NCI-H1436 (cell line): ENCODE measurements at regions not wholly inside any gene's neighbourhood (a gene's known extent, or its start where the extent isn't known, plus 50 kb on each side); places are given as distances from the start of the nearest gene placed in this dataset.

ENCODE experiments used
- DNase-seq: peaks from one replicate; lab custom pipeline; 2025; lab: John Stamatoyannopoulos, UW

DNA sequence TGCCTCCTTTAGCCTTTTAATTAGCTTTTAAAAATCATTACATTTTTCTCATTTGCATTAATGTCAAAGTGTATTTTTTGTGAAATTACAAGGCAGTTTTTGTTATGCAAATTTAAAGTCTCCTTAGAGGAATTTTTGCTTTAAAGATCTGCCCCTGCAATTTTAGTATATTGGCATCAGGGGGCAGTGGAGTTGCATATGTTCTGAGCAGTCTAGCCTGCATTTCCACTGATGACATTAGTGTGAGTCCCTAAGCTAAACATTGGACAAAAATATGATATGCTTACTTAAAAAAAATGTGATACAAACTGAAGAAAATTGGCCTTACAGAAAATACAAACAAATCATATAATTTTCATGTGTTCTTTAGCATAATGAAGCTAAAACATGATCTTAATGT is 426.5 kb downstream of the SLC4A3 start:
- DNase-seq = no peak

DNA sequence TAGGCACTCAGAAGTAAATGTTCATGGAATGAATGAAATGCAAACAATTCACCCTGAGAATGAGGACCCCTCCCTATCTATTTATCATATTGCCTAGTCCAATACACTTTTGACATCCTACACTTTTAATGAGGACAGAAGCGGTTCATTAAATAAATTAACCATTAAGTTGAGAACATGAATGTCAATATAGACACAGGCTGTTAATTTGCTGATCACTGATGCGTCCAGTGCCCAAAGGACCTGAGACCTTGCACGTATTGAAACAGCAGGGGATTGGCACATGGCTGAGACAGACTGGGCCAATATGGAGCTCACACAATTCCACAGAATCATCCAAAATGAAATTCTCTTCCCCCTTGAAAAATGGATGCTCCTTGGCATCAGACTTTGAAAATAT is 430.0 kb downstream of the SLC4A3 start:
- DNase-seq = no peak

DNA sequence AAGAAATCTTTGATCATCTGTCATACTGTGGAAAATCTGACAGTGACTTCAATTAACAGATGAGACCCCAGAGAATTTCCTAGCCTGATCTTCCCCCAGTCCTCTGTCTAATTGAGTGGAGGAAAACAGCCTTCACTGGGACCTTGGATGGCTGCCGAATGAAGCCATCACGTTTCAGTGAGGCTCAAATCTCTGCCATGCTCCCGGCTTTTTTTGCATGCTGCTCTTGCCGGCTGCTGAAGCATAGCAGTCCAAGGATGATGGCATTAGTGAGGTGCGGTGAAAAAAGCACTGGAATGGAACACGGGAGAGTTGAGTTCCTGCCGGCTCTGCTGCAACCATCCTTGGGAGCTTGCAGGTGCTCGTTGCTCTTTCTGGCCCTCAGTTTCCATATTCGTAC is 430.5 kb downstream of the SLC4A3 start:
- no peak for DNase-seq

DNA sequence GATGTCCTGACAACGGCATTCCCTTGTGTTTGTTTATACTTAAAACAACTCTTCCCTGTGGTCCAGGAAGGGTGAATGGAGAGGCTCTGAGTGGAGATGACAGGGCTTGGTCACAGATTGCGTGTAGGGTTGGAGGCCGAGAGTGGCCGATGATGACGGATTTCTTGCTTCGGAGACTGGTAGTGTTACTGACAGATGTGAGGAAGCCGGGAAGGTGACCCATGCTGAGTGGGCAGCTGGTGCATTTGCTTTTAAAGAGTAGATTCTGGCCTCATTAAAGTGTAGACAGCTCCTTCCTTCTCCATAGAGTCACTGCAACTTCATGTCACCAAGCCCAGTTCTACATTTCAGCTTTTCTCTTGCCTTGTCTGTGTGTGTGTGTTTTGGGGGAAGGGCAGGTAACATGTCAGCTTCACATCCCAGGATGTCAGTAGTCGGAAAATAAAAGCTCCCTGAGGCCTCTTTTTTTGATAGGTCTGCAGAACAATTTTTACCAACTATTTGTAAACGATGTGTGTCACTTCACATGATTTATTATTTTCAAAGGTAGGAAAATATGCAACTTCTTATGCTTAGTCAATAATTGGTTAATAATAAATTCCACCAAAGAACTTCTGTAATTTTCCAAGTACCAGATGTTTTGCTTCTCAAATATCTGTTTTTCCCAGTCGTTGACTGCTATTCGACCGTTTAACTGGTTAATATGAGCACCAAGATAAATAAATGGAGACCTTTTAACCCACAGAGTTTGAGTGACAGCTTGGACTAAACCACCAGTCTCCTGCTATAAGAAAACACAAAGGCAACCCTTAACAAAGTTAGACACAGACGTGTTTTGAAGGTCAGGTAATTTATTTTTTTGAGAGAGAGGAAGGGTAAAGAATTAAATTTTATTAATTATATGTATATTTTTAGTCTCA is 436.9 kb downstream of the SLC4A3 start:
- DNase-seq = no peak

DNA sequence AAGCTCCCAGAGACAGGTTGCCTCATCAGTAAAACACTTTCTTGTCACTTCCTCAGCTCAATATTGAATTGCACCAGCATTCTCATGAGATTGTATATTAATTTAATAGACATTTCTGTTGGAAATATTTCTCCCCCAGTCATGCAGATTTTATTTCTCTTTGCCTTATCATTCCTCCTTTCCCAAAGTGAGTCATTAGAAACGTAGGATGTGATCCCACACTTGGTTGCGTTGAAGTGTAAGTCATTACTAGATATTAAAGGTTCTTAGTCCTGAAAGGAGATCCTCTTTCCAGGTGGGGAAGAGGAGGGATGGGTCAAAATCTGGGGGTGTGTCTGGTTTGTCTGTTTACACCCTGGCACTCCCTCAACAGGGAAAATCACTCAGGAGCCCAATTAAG is 438.2 kb downstream of the SLC4A3 start:
- DNase-seq = no peak

DNA sequence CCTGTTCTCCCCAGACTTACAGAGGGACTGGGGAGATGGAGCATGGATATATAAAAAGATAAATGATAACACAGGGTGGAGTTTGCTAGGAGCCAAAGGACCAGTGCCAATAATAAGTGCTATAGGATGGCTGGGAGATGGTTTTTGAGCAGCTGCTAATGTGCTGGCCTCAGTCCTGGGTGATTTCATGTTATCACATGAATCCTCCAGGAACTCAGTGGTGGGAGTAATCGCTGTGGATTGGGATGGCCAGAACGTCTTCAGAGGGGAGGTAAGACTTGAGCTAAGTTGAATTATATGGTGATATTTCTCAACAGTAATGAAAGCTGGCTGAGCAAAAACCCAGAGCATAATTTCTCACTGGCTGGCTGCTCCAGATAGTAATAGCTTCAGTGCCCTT is 441.4 kb downstream of the SLC4A3 start:
- DNase-seq = no peak

DNA sequence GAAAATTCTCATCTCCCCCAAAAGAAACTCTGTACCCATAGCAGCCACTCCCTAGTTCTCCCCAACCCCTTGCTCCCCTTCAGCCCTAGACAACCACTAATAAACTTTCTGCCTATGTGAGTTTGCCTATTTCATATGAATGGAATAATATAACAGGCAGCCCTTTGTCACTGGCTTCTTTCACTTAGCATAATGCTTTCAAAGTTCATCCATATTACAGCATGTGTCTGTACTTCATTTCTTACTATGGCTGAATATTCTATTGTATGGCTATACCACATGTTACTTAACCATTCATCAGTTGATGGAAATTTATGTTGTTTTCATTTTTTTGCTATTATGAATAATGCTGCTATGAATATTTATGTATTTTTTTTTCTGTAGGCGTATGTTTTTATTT is 442.9 kb downstream of the SLC4A3 start:
- no peak for DNase-seq

DNA sequence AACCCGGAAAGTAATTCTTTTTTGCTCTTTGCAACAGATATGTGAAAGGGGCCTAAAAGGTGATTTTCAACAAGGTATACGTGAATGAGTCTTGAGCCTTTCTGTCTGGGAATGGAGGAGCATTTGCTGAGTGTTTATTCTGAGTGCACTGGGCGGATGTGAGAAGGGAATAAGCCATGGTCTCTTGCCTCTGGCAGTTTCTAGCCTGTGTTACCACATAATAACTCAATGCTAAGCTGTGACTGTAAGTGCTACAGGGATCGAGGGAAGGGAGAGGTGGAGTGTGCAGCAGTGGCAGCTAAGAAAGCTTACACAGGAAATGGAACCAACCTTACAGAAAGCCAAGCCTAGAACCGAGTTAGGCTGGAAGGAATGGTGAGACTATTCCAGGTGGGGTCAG is 444.3 kb downstream of the SLC4A3 start:
- DNase-seq = no peak

DNA sequence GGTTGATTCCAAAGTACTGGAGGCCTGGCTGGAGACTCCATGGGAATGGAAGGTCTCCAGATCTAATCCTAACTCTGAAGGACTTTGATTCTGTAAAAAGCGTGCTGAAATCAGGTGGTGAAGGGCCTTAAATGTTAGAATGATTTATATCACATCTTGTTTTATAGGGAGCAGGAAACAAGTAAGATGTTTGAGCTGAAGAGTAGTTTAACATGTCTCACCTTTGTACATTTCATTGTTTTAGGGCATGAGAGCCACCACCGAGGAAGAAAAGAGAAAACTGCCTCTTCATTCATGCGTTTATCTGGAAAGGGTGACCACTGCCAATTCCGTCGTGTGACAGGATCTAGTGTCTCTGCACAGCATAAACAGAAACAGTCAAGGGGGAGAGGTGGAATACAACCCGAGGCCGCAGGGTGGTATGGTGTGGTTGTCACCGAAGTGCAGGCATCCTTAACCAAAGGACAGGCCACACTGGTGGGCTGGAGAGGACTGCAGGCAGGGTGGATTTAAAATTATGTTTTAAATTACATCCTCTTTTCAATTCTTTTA is 445.3 kb downstream of the SLC4A3 start:
- no peak for DNase-seq

DNA sequence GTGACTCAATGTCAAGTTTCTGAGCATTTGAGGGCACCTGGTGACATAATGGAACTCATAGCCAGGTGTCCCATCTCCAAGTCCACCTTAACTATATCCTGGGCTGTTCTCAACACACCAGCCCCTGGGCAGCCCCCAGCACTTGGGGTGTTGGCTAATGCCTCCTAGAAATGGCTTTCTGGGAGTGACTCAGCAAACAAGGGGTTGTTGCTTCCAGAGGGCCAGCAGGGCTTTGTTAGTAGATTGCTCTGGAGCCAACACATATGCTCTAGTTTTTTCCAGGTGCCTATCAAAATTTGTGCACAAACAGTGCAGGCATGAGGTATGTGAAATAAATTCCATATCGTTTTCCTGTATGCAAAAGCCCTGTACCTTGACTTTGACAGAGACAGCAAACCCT is 448.4 kb downstream of the SLC4A3 start:
- no peak for DNase-seq

DNA sequence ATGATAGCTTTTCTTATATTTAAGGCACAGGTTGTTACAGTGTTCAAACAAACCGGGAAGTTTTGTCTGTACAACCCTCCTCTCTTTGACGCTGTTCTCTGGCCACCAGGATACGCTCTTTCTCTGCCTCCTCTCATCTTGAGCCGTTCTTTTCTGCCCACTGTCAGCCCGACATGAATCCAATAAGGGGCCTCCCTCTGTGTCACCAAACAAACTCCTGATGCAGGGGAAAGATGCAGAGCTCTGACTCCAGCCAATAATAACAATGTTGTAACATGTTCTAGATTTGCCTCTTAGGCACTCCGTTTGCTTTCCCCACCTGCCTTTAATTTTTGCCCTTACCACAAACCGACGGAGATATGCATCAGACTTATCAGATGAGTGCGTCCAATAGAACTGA is 449.3 kb downstream of the SLC4A3 start:
- DNase-seq = no peak

DNA sequence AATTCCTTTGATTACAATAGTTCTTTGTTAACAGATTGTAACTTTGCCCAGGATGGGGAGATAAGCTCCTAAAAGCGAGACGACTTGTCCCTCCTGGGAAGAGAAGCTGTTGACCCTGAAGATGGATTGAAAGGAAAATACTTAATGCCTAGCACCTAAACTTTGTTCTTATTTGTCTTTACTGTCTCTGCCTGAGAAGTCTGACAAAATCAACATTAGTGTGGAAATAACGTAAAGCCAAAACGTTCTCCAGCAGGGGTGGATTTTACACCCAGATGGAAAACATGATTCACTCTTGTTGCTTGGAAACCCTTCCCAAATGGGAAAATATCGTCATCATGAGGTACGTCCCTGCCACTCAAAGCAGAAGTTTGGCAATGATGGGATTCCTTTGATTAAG is 450.1 kb downstream of the SLC4A3 start:
- no peak for DNase-seq

DNA sequence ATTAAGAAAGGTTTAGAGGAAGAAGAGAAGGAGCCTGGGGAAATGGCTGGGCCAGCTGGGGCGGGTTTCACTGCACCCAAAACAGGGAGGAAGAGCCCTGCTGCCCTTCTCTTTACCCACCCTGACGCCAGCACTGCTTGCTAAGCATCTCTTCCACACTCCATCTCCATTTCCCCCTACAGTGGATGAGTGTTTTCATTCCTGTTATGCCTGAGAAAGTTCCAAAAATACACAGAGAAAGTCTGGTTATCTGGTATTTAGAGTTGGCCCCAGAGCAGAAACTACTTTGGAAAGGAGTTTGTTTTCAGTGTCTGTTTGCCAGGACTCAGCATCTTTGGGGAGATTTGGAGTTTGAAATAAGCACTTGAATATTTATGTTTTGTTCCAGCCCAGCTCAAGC is 451.0 kb downstream of the SLC4A3 start:
- no peak for DNase-seq

DNA sequence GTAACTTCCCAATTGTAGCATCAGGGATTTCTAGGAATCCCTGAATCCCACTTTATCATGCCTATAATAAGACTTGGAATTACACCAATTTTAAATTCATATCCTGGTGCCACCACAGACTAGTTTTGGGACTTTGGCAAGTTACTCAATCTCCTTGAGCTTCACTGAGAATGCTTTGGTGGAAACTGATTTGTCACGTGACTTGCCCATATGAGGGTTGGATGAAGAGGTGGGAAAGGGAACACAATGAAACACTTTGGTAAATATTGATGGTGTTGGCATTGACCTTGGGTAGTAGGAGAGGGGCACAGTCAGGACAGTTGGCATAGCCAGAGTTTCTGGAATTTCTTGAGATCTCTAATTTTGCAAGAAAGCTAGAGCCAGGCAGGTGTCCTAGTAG is 452.2 kb downstream of the SLC4A3 start:
- DNase-seq = no peak

DNA sequence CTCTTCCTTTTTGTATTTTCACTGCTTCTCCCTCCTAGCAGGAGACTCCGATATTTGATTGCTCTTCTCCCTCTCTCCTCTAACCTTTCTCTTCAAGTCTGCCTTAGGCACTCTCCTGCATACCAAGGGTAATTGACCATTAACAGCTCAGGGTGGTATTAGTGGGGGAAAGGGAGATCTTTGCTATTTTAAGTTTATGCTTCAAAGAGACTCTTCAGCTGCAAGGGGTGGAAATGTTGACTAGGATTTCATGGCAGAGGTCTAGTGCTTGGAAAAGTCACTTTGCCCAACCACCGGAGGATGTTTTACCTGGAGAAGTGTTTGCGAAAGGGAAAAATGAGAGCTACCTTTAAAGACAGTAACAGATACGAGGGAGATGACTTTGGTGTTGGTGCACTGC is 453.7 kb downstream of the SLC4A3 start:
- DNase-seq = no peak

DNA sequence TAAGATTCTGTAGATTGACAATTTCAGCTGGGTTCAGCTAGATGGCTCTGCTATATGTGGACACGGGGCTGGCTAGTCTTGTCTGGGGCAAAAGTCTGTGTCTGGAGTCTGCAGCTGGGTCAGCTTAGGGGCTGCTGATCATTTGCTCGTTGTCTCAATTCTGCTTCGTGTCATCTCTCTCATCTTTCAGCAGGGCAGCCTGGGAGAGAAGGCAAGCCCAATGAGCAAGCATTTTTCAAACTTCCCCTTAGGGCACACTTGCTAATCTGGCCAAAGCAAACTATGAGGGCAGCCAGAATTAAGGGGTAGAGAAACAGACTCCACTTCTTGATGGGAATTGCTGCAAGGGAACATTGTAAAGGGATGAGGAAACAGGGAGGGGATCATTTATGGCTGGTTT is 462.6 kb downstream of the SLC4A3 start:
- DNase-seq = no peak

DNA sequence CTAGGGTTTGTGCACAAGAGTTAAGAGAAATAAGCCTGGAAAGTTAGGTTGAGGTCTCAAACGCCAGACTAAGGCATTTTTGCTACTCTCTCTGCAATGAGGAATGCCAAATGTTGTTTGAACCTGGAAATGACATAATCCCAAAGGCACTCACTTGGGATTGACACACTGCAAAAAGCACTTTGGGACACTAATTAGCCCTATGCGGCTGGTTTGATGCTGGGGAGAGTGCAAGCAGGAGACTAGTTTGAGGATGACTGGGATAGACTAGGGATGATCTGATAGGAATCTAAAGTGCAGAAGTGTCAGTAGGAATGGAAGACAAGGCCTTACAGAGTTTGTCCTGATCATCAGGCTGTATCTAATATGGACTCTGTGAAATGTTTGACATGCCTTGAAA is 469.0 kb downstream of the SLC4A3 start:
- DNase-seq = no peak

DNA sequence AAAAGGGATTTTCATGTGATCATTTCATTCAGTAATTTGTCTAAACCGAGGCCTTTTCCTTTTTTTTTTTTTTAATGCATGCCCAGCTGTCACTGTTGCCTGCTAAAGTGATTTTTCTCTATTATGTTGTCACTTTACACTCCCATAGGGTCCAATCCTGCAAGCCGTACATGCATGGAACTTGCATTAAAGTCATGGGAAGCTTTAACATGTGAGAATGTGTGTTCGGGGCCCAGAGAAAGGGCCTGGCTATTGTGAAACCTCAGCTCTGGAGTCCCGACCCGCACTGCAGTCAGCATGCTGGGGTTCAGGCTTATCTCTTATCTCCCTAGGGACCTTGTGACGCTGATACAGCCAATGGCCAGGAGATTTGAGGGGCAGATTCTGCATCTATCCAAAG is 474.6 kb downstream of the SLC4A3 start:
- no peak for DNase-seq

DNA sequence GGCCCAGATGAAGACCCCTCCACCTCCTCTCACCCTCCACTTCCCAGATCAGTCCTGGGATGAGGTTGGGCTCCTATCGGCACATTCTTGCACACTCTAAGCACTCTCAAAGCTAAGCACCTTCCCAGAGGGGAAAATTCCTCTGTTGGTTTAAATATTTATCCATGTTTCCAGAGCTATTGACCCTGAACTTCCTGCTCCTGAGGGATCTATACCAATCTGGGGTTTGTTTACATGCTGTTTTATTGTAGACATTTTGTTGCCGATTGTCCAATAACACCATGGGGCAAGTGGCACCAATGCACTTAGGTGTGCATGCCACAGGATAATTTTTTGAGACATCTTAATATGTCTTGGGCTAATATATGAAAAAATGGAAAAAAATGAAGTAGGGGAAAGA is 476.2 kb downstream of the SLC4A3 start:
- DNase-seq = no peak

DNA sequence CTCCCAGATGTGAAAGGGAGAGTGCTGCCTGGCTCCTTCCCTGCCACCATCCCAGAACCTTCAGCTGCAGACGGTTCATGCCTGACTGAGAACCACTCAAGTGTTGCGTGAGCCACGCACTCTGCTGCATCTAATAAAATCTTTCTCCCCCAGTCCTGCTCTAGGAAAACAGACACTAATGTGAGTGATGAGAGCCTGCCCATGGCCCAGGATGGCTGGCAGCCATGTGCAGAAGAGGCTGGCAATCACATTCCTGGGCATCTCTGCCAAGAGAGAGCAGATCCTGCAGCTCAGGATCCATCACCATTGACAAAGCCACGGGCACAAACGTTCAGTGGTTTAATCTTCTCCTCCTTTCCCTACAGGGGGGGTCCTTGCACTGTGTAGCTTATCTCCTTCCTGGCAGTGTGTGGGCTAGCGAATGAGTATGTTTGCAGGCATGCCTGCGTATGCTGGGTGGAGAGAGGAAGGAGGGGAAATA is 477.5 kb downstream of the SLC4A3 start:
- DNase-seq = no peak

DNA sequence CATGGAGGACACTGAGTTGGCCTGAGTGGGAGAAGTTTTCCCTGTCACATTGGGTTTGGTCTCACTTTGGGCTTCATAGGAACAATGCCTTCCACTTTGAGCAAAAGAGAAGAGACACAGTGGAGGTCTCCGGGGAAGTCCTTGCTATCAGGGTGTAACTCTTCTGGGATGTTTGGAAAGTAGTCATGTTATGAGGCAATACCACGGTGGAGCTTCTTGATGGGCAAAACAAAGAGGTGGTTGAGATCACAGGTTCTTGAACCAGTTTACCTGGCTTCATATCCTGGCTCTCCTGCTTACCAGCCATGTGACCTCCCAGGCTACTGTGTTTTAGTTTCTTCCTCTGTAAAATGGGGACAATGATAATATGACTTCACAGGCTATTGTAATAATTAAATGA is 478.6 kb downstream of the SLC4A3 start:
- no peak for DNase-seq

DNA sequence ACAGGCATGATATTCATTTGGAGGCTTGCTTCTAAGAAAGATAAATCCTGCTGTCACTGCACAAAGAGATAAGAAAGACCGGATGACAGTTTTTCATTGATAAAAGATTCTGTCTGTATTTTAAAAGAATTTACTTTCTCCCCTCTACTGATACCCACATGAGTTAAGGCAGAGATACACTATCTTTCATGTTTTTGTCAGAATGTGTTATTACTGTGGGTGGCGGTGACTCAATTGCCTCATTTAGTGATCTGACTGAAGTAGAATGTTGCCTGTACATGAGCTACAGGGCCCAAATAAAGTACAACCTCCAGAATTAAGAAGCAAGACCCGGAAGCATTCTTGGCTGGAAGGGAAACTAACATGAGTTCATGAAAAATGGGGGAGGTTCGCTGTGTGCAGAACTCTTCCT is 480.0 kb downstream of the SLC4A3 start:
- no peak for DNase-seq

DNA sequence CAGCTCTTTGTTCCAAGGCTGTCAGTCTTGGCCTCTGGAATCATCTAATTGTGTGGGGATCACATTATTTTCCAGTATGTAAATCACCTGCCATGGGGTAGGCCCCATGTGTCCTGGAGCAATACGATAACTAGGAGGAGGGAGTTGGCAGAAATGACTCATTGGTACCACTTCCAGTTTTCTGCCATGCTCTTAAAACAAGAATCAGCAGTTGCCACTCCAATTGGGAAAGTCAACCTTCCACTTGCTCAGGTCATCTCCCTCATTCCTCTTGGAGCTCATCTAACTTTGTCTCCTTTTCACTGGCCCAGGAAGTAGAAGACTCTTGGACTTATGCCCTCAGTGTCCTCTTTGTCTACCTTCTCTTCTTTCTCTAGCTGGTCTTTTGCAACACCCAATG is 487.0 kb downstream of the SLC4A3 start:
- DNase-seq = no peak

DNA sequence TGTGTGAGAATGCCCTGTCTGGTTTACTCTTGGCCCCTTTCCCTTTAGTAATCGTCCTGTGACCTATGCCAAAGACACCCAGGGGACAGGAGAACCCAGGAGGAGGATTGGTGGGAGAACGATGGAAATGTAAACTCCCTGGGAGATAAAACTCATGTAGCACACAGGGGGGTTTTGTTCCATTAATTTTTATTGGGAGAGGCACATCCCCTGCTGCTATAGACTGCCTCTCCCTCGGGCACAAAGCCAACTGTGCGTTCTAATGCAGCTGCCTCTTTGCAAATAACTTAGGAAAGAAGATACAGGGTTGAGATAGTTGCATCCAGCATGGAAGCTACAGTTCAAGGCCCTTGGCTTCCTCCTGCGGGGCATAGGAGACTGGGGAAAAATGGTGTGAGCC is 489.6 kb downstream of the SLC4A3 start:
- DNase-seq = no peak
